Left ventricle myocardium inferior (tissue), 1 donor: ENCODE measurements at regions not wholly inside any gene's neighbourhood (a gene's known extent, or its start where the extent isn't known, plus 50 kb on each side); places are given as distances from the start of the nearest gene placed in this dataset.

Source experiments
- DNase-seq: peaks from one replicate; pipeline ENCODE4 v3.0.0-alpha.2; 2020
- H3K27ac ChIP-seq: fragments of 200-600 bp; replicated peaks from 2 replicates; pipeline ENCODE4 v1.8.0; 2021
- H3K27me3 ChIP-seq: fragments of 200-600 bp; 2 replicates; pipeline ENCODE4 v1.8.0; 2021; ENCODE audit warnings: low read depth
- H3K36me3 ChIP-seq: fragments of 200-600 bp; 2 replicates; pipeline ENCODE4 v1.8.0; 2021
- H3K4me1 ChIP-seq: fragments of 200-600 bp; 2 replicates; pipeline ENCODE4 v1.8.0; 2021
- H3K4me3 ChIP-seq: fragments of 200-600 bp; 2 replicates; pipeline ENCODE4 v1.8.0; 2021; ENCODE audit warnings: mild to moderate bottlenecking, moderate library complexity
- H3K9me3 ChIP-seq: fragments of 200-600 bp; replicated peaks from 2 replicates; pipeline ENCODE4 v1.8.0; 2021
- CTCF ChIP-seq: fragments of 200-600 bp; IDR thresholded peaks from 2 replicates; pipeline ENCODE4 v1.8.0; 2021; ENCODE audit warnings: antibody characterized with exemption, mild to moderate bottlenecking, borderline replicate concordance
- intact Hi-C: fragments of 100-400 bp; cut with micrococcal nuclease; formaldehyde crosslinking; loops from one replicate; pipeline ENCODE4 v1.11.0; 2022
- donor health status: DM: no; HTN: yes; CAD: no; lungs with severe emphysema.

- intact Hi-C loops: no loop called here
- Histone ChIP-seq H3K4me3 (no peak overlapping the region), H3K4me1 (peaks cover 3% of the 10 kb centered on the region), H3K27me3 (peaks cover 99% of the 10 kb centered on the region), H3K9me3 (no peaks in the 10 kb centered on the region), H3K27ac (no peak overlapping the region), H3K36me3 (no peaks in the 10 kb centered on the region)
- TF ChIP-seq CTCF: no peak
- no peak for DNase-seq
Measured at GRCh38 chr10:100670368-100670767, 75.0 kb upstream of the PAX2 start.

- no peak overlapping the region for H3K27ac ChIP-seq
- no peaks in the 10 kb centered on the region for H3K36me3 ChIP-seq
- H3K27me3 ChIP-seq: peaks cover 99% of the 10 kb centered on the region
- intact Hi-C loops: no loop called here
- H3K4me3 ChIP-seq: no peak overlapping the region
- DNase-seq: no peak
- H3K4me1 ChIP-seq: peaks cover 3% of the 10 kb centered on the region
- peak; percentile 66 for TF ChIP-seq CTCF
- H3K9me3 ChIP-seq: no peaks in the 10 kb centered on the region
Measured at GRCh38 chr10:100670828-100671479, 74.4 kb upstream of the PAX2 start.

GRCh38 chr10:100672199-100672598, 73.2 kb upstream of the PAX2 start:
- TF ChIP-seq CTCF: no peak
- intact Hi-C loops: no loop called here
- H3K27ac ChIP-seq: no peak overlapping the region
- peaks cover 99% of the 10 kb centered on the region for H3K27me3 ChIP-seq
- peaks cover 3% of the 10 kb centered on the region for H3K4me1 ChIP-seq
- H3K36me3 ChIP-seq: no peaks in the 10 kb centered on the region
- no peak for DNase-seq
- no peaks in the 10 kb centered on the region for H3K9me3 ChIP-seq
- no peak overlapping the region for H3K4me3 ChIP-seq

- Histone ChIP-seq H3K4me3 (no peak overlapping the region), H3K27ac (no peak overlapping the region), H3K4me1 (peaks cover 3% of the 10 kb centered on the region), H3K36me3 (no peaks in the 10 kb centered on the region), H3K9me3 (no peaks in the 10 kb centered on the region), H3K27me3 (peaks cover 100% of the 10 kb centered on the region)
- TF ChIP-seq CTCF: no peak
- no peak for DNase-seq
- intact Hi-C loops: no loop called here
Measured at GRCh38 chr10:100677290-100677945, 68.0 kb upstream of the PAX2 start.

- intact Hi-C loops: no loop called here
- Histone ChIP-seq H3K4me1 (peaks cover 3% of the 10 kb centered on the region), H3K27ac (no peak overlapping the region), H3K27me3 (peaks cover 100% of the 10 kb centered on the region), H3K4me3 (no peak overlapping the region), H3K9me3 (no peaks in the 10 kb centered on the region), H3K36me3 (no peaks in the 10 kb centered on the region)
- no peak for TF ChIP-seq CTCF
- DNase-seq: no peak
Measured at GRCh38 chr10:100679327-100679726, 66.1 kb upstream of the PAX2 start.
